ENCODE measurements at regions not wholly inside any gene's neighbourhood (a gene's known extent, or its start where the extent isn't known, plus 50 kb on each side); places are given as distances from the start of the nearest gene placed in this dataset.

DNA sequence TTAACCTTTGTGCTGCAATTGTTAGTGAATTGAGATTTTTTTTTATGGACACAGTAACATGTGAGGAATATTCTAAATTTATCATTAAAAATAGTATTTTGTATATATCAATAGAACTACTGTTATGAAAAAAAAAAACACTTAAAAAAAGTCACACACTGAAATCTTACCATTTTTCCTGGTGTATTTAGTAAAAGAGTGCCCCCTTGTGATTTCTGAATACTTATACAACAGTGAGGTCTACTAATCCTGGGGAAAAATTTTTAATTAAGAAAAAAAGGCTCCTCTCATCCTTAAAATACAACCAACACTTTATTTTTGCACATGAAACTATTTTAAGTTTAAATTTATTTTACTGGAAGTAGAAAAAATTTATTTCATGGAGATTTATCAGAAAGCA, 56.4 kb upstream of the SPOCK3 start:
- peak; percentile 37 for DNase-seq

DNA sequence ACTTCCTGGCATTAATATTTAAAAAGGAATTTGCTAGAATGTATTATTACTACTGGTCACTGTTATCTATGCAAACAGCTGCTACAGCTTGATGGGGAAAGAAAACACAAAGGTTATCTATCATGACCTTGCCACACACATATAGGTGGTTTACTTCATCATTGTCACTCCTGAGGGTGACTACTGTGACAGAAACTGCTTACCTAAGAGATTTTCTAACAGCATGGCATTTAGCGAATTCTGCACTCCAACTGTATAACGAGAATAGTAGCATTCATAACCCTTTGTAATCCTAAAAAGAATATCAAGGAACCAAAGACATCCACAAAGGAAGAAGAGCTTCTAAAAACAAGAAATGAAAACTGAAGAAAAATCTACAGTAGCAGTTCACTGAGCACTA, 74.6 kb upstream of the SPOCK3 start:
- DNase-seq, result no peak

DNA sequence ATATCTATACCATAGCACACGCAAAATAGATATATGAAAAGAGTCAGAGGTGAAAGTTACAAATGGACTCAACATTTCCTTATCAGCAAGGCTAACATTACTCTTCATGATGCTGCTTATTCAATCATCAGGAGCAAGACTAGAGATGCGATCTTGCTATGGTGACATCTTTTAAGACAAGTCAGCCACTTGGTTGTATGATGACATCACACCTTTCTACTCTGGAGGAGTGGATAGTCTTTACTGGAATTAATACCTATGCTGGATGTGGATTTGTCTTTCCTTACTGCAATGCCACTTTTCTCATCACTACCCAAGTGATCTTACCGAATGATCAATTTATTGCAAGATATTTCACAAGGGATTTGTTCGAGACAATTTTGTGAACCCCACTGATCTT, 87.0 kb upstream of the SPOCK3 start:
- DNase-seq, result no peak

DNA sequence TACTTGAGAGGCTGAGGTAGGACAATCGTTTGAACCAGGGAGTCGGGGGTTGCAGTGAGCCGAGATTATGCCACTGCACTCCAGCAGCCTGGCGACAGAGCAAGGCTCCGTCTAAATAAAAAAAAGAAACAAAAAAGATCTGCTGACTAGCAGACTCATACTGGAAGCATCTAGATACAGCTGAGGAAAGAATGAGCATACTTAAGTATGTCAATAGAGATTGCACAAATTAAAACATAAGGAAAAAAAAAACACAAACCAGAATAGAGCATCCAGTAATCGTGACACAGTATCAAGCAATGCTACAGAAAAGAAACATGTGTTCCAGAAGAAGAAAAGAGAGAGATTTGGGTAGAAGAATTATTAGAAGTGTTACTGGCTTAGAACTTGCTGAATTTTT, 105.5 kb upstream of the SPOCK3 start:
- DNase-seq, result no peak

DNA sequence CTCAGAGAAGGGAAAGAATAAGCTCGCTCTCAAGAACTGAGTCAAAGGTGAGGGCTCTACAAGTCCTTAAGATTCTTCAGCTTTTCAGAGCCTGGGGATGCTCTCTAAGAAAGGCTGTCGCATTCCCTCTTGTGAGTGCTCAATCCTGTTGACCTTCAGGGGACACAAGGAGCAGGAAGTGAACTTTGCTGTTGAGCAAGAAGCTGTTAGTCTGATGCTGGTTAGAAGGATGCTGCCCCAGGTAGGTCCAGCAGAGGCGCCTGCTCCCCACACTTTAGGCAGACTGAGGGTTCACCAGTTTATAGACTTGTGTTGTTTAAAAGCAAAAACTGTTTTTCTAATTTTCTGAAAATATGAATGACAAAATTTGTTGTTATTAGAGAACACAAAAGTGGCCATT, 125.4 kb upstream of the SPOCK3 start:
- DNase-seq, result no peak

DNA sequence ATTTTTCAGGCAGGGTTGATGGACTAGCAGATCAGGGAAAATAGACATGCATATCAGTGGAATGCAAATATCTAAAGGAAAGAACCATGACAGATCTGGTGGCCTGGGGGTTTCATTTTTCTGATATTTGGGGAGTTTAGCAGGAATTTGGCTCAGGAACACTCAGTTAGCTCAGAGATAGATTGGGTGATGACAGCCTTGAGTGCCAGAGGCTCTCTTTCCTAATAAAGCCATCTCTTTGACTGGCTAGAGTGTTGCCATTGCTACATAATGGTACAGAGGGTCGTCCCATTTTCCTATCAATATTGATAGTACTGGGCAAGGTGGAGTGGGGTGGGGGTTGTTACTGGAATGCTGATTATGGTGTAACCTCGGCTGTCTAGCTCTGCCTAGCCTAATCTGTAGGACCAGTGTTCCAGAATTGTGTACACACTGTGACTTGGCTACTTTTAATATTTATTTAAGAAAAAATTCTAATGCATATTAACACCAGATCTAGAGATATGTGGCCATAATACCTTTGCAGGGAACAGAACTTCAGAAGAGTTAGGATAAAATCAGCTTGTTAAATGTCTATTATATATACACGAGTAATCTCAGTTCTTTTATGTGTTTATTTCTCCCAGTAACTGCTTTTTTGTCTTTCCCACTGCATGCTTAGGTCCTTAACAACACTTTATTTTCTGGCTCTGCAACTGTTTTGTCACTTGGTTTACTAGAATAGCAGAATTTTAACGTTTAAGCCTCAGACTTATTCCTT, 145.0 kb upstream of the SPOCK3 start:
- no peak for DNase-seq

DNA sequence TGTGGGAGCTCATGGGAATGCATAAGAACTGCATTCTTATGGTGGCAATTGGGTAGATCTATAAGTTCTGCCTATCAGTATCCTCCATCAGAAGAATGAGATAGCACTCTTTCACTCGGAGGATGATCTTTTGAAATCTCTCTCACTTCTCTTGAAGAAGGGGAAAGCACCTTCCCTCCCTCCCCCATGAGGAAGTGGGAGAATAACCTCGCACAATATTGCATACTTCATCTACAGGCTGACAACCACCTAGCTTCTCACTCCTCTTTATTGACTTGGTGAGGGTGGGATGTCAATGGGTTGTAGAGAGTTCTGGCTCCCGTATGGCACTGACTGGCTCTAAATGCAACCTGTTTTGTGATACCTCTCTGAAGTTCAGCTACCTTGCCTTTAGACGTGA, 146.7 kb upstream of the SPOCK3 start:
- DNase-seq, result no peak

DNA sequence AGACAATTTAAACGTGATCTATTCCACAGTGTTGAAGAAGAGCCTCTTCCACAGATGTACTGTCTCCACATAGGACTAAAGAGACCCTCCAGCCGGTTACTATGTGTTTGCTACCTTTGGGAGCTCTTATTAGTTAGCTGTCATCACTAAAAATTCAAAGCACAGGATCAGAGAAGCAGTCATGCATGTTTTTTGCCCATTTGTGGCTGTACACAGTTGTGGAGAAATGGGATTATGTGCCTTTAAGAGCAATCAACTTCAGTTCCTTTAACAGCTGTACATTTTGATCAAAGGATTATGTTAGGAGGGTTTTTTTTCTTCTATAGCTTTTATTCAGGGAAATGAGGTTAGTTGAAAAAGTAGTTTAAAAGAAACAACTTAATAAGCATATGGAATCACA, 149.0 kb upstream of the SPOCK3 start:
- DNase-seq, result no peak

DNA sequence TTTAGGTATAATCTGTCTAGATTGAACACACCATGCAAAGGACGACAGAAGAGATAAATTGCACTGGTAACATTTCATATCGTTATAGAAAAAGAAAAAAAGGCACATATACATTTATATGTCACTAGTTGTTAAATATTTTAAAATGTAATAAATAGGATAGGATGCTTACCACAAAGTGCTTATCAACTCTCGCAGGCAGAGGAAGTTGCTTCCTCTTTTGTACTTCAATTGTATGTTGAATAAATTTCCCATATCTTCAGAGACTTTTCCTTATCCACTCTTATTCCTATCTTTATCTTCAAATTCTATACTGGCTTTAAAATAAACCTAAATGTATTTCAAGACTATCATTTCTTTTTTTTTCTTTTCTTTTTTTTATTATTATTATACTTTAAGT, 163.3 kb upstream of the SPOCK3 start:
- no peak for DNase-seq

DNA sequence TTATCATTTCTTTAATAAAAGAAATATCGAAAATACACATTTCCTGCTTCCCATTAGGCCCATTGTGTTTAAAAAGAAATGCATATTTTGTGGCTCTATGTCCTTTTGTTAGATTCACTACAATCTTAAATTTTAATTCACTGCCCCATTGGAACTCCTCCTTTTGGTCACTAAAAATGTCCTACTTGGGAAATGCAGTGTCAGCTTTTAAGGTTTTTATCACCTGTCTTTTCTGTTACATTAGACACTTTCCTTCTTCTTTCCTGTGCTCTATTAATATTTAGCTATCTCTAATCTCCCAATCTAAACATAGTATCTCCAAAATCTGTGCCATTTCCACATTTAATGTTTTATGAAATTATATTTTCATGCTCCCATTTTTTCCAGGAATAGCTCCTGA, 164.9 kb upstream of the SPOCK3 start:
- DNase-seq, result no peak

DNA sequence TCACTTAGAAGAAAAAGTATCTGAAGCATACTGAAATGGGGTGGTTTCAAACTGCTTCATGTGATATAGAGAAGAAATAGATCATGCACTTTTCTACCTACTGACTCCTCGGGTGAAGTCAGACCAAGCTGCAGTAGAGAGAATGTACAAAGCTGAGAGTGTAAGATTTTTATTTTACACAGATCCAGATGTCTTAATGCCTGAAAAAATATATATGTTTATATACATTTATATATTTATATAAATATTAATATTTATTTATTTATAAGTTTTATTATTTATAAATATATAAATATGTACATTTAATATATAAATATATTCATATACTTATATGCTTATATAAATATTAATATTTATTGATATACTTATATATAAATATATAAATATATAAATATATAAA, 171.9 kb upstream of the SPOCK3 start:
- DNase-seq, result no peak

DNA sequence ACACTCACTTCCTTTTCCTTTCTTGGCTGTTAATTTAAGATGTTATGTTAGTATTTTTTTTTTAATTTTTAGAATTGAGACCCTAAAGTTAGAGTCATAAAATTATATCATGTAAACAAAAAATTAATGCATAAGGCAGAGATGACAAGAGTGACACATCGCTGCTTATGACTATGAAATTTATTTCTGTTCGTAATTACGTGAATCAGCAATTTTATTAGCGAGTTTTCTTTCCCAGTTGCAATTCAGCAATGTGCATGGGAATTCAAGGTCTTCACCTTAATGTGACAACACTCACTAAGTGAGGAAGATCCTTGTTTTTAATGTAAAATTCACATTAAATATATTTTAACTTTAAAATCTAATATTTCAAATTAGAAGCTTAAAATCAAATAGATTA, 181.2 kb upstream of the SPOCK3 start:
- no peak for DNase-seq

DNA sequence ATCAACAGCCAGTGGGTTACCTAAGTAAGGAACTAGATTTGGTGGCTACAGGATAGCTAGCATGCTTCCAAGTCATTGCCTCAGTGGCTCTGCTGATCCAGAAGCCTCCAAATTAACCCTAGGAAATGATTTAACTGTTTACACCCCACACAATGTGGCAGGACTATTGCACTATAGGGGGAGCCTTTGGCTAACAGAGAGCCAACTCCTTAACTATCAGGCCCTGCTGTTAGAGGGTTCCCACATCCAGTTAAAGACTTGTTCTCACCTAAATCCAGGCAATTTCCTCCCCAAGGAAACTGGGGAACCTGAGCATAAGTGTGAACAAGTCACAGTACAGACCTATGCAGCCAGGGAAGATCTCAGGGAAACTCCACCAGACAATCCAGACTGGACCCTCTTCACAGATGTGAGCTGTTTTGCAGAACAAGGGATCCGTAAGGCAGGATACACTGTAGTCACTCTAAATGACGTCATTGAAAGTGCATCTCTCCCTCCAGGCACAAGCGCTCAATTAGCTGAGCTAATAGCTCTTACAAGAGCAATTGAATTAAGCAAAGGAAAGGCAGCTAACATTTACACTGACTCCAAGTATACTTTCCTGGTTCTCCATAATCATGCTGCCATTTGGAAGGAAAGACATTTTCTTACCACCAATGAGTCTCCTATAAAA, 185.3 kb upstream of the SPOCK3 start:
- no peak for DNase-seq

DNA sequence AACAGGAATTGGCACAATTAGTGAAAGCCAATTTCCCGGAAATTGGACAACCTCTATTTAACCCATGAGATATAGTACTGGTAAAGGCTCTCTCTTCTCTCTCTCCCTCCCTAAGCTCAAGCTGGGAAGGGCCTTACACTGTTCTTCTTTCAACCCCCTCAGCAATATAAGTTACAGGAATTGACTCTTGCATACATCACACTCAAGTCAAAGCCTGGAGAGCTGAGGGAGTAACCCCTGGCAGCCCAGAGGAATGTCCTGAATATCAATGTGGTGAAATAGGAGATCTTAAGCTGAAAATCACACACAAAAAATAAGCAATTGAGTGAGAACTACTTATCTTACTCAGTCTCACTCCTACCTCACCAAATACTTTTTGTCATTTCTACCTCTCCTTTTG, 186.9 kb upstream of the SPOCK3 start:
- DNase-seq, result no peak

DNA sequence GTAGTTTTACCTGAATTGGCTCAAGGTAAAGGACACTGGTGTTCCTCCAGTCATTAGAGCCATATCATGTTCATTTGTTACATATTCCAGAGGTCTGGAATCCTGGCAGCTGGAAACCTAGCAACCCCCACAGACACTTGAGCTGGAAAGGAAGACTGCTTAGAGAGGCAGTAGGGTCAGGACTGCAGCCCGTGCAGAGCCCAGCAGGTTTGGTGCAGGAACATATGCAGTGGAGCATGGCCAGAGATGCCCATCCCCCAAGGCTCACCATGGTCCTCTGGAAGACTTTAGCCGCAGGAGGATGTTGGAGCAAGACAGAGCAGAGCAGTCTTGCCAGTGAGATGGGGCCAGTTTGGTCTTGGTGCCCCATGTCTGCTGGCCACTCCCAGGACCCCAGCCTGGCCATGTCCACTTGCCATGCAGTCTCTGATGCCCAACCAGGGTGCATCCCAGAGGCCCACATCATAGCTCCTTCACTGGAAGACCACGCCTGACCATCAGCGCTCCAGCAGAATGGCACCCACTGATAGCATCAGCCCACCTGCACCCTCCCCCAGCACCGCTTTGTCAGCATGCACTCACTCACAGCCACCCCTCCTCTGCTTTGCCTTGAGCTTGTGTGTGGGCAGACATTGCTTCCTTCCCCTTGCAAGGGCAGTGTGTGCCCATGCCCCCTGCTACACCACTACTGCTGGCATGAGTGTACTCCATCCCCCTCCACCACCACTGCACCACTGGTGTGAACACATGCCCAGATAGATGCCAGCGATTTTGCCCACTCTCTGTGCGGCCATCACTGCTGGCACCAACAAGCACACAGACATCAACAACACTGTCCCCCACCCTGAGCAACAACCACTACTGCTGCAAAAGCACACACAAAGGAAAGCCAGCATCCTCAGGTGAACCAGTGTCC, 190.3 kb upstream of the SPOCK3 start:
- DNase-seq, result no peak

DNA sequence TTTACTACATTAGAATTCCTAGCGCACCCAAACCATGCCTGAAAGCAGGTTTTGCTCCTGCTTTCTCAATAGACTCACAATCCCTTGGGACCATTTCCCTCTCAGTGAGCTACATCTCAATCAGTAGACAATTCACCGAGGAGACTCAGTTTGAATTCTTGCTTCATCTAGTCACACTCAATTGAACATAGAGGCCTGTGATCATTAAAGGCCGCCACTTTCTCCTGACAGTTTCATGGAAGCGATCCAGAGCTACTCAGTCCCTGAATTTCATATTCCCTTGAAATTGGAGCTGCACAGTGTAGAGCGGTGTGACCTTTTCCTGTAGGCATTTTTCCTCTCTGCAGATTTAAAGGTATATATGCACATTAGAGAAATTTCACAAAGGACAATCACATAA, 193.9 kb upstream of the SPOCK3 start:
- DNase-seq, result no peak

DNA sequence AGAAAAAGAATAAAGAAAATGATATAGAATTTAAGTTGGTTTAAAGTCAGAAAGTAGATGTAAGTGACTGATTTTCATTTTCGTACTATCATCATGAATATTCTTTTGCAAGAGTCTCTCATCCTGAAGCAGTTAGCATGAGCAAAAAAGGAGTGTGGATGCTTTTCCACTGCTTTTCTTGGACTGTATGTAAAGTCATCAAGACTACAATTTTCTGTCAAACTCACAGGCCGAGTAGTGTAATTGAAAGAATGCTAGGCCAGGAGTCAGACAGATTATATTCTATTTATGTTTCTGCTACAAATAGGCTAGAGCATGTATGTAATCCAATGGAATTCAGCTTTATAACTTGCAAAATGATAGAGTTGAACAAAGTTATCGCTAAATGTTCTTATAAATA, 197.1 kb upstream of the SPOCK3 start:
- DNase-seq, result no peak

DNA sequence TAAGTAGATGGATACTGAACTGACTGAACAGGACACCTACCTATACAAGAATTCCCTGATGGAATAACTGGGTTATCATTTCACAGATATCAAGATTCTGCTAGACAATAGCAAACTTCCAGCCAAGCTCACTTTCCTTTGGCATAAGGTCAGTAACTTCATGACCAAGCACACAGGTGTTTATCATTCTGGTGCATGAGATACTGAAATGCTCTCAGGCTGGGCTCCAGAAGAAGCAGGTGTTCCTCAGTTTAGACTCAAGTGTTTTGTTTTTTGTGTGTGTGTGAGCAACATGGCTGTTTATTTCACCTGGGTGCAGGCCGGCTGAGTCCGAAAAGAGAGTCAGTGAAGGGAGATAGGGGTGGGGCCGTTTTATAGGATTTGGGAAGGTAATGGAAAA, 201.5 kb upstream of the SPOCK3 start:
- DNase-seq, result no peak

DNA sequence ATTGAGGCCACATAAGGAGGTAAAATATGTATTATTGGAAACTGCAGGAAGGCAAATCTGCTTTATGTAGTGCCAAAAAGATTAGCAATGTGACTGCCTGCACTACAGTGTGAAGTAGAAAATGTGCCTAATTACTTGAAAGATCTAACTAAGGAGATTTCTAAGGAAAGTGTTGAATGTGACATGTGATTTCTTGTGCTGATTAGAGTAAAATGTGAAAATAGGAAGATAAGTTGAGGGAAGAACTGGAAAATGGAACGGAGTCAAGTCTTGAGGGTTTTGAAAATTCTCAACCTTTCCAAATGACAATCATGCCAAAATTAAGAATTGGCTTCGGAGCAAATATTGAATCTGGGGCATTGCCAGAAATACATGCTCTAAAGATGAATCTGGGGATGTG, 209.5 kb upstream of the SPOCK3 start:
- DNase-seq, result no peak

DNA sequence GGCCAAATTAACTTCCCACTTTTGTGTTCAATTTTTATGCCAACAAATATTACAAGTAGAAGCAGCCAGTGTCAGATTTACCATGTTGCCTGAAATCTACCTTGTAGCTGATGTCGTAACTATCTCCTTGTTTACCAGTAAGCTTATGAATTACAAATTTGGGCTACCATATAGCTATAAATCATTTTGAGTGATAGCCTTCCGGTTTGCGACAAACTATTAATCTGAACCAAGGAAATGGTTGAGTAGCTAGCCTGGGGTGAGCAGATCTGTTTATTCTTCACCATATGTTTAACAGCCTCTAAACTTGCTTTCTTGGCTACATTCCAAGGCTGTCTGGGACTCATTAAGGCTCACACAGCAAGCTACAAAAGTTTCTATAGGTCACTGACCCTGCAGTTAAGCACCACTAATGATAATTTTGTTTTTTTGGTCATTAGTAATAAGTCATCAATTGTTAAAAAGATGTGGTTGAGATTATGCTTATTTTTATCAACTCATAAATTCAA, 218.7 kb upstream of the SPOCK3 start:
- DNase-seq, result no peak

DNA sequence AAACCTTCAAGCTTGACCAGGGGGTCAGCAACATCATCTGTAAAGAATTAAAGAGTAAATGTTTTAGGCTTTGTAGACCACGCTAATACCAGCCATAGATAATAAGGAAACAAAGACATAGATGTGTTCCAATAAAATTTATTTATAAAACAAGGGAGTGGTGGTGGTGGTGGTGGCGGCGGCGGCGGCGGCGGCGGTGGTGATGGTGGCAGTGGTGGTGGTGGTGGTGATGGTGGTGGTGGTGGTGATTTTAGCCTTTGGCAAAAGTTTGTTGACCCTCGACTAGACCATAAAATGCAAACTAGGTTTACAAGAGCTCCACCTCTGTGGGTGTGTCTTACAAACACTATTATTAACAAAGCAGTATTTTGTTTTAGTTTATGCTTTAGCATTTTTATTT, 222.3 kb upstream of the SPOCK3 start:
- DNase-seq, result no peak

DNA sequence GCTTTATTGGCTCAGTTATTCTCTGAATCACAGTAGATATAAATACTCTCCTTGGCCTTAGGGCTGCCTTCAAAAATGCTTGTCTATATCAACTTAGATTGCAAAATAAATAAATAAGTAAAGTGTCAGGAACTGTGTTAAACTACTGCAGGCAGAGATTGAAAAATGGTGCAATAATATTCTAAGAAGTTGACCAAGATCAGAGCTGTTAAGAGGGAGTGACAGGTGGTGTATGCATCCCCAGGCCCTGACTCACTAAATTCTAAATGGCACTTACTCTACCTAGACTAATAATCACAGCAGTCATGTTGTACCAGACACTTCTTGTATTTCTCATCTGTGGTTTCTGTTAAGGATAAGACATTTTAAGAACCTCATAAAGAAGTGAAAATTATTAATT, 235.1 kb upstream of the SPOCK3 start:
- DNase-seq, result no peak

DNA sequence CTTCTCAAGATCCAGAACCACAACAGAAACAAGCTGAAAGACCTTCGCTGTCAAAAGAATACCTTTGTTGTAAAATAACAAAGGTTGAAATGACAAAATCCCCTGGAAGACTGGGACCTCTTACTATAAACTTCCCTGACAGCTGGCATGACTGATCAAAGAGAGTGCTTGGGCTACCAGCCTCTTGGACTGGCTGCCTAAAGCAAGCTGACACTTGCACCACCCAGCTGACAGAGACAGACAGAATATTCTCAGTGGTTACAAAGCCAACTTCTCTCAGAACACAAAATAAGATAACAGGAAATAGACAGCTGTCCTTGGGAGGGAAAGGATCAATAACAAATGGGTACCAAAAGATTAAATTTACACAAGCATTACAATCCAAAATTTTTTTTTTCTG, 241.7 kb upstream of the SPOCK3 start:
- no peak for DNase-seq

DNA sequence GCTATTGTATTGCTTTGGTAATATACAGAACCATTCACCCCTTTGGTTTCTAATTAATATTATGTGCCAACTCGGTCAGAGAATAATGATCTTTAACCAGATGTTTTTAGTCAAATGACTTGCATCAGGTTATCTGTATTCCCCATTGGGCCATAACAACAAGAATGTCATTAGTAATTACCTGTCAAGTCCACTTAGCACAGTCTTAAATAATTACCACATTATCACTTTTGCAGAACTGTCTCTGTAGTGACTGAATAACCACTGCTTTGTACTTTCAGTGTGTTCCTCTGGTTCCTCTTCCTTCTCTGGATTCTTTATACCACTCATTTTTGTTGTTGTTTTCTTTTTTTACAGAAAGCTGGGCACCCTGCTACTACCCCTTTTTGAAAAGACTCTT, 257.7 kb upstream of the SPOCK3 start:
- no peak for DNase-seq
